GM18909 (cell line): ENCODE measurements at regions not wholly inside any gene's neighbourhood (a gene's known extent, or its start where the extent isn't known, plus 50 kb on each side); places are given as distances from the start of the nearest gene placed in this dataset.

Experiments
- ATAC-seq: cut with Tn5 transposase; IDR thresholded peaks from one replicate; pipeline ENCODE4 v1.9.1; 2021; ENCODE audit warnings: mild to moderate bottlenecking; ENCODE audit not compliant: unreplicated experiment, poor library complexity

DNA sequence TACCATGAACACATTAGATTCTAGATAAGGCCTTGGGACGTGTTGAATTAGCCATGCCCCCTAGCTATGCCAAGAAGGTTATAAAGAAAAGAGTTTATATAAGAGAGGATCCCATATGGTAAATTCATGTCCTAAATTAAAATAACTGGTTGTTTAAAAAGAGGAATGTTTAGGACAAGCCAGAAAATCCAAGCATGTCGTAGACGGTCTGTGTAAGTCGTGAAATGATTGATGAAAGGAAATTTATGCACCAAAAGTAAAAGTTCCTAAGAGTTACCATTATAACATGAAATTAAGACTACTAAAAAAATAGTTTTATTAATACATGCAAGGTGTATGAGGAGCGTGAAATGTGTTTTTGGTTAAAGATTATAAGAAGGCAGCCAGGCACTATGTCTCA, 624.9 kb downstream of the ARL4A start:
- ATAC-seq, result no peak

DNA sequence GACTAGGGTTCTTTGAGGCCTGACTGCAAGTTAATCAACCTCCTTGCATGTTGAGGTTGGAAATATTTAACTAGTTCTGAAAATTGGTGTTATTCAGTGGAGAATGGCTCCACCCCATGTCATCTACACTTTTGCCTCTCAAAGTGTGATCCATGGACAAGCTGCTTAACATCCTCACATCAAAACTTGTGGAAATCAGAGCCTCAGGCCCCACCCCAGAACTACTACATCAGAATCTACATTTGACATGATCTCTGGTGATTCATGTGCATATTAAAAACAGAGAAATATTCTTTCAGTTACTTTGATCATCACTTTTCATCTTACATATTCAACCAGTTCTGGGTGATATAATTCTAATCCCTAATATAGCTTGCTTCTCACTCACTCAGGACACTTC, 632.9 kb downstream of the ARL4A start:
- ATAC-seq, result no peak

DNA sequence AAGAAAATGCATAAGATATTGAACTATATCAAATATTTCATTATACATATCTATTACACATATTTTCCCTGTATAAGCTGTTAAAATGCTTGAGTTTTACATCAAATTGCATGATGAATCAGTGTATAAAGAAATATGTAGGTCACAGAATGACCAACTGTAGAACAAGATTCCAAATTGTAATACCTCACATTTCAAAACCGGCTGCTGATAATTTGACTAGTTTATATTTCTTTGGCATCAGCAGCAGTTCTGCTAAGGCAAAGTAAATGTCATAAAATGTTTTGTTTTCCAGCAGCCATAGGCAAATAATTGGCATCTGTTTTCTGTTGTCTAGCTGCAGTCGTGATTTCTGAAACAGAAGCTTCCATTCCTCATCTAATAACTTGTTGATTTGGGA, 633.9 kb downstream of the ARL4A start:
- no peak for ATAC-seq

DNA sequence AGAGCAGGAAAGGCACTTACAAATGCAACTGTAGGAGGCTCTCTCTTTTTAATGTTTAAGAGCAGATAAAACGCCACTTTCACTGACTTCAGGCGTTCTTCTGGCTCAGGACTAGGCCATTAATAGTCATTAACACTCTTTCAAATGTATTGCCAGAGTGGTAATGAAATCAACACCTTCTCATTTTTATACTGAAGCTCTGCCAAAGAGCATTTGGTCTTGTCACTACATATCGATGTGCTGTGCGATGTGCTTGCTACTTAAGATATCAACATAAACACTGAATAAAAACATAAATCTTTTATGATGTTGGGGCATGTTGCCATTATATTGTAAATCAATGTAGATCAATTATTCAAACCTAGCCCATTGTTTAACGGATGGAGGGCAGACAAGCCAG, 634.7 kb downstream of the ARL4A start:
- no peak for ATAC-seq

DNA sequence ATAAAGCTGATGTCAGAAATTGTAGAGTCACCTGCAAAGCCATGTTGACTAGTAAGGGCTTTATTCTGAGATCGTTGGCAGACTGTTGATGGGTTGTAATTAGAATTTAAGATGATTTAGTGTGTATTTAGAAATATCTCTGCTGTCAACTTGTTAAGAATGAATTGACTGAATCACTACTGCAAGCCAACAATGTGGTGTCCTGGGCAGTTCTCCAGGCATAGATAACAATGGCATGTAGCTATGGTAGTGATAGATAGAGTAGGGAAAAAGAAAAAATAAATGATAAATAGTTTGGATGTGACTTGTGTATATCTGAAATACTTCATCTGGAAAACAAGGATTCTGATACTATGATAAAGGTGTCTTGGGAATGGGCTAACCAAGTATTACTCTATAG, 640.2 kb downstream of the ARL4A start:
- no peak for ATAC-seq

DNA sequence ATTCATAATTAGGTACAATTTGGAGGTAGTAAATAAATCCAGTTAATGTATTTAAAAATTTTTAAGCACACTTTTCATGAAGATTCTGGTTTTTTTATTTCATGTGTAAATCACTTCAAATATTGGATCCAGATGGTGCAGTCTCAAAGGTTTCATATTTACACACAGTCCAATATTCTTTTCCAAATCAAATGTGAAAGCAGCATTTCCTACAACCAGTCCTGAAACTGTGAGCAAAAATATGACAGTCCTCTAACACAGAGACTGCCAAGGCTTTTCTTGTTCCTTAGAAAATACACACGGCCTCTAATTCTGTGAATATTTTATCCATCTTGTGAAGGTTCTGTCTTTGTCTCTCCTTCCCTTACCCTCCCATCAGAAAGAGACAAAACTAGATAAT, 645.9 kb downstream of the ARL4A start:
- no peak for ATAC-seq

DNA sequence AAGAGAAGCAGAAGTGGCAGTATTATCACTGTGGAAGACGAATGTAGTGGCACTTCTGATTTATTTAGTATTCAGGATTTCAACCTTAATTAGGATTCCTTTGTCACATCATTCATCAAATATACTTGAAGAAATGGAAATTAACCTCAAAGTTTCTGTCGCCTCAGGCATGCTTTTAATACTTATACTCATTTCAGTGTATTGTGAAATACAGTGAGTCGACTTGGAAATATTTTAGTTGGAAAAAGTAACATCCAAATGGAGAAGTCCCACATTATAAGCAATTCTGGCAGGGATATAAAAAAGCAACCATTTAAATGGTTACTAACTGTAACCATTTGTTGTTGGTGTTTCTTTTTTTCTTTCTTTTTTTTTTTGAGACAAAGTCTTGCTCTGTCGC, 648.8 kb downstream of the ARL4A start:
- ATAC-seq, result no peak

DNA sequence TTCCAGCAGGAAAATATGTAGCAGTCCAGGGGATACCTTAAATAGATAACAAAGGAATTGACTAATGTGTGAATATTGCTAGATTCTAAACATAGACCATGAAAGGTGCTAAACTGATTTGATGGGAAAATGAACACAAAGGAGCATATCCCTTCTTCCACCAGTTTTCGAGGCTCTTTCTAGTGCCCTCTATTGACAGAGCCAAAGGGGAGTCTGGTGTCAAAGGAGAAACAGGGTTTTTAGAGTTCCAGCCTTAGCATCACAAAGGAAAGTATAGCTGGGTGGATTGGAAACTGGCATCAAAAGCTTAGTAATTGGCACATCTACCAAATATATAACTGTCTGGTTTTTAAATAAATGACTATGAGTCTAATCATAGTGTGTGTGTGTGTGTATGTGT, 636.8 kb downstream of the ETV1 start:
- no peak for ATAC-seq

DNA sequence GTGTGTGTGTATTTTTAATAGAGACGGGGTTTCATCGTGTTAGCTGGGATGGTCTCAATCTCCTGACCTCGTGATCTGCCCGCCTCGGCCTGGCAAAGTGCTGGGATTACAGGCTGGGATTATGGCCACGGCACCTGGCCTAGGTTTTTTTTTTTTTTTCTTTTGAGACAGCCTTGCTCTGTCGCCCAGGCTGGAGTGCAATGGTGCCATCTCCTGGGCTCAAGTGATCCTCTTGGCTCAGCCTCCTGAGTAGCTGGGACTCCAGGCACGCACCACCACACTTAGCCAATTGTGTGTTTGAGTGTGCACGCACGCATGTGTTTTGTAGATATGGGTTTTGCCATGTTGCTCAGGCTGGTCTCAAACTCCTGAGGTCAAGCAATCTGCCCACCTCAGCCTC, 629.8 kb downstream of the ETV1 start:
- no peak for ATAC-seq

DNA sequence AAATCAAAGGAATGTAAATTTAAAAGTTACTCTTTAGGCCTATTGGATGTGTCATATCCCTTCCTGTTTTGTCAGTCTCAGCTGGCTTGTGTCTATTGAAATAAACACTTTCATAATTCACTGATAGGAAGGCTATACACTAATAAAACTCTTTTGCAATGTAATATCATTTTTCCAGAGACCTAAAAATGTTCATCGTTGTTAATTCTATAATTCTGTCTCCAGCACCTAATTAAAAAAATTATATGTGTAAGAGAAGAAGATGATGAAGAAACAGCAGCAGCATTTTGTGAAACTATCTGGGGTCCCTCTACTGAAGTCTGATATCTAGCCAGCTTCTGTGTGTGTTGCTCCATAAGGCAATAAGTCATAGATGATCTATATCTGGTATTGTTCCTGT, 602.7 kb downstream of the ETV1 start:
- no peak for ATAC-seq

DNA sequence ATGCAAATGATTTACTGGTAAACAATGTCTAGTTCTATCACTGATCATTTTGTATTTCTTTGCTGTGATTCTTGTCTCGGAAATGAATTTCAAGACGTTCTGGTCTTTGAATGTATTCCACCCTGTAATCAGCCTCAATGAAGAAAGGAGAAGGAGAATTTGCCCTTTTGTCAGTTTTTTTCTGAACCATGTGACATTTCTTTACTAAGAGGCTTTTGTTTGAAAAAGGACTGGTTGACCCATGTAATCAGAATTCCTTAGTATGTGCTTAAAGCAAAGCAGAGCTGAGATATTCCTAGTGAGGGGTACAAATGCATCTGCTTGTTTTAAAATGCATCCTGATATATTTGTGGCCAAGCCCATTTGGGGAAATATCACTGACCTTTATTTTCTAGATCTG, 581.6 kb downstream of the ETV1 start:
- ATAC-seq, result no peak

DNA sequence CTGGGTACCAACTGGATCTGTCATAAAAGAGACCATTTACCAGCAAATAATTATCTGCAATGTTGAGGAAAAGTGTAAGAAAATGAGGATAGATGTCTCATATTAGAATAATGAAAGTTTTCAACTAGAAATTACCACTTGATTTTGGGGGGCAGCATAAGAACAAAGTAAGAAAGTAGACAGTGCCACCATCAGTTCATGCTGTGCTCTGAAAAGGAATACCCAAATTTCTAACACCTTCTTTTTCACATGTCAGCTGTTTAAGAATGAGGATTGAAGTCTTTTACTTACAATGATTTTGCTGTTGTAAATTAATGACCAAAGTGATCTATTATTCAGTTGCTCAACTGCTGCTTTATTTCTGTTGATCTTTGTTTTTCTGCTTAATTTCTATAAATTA, 578.3 kb downstream of the ETV1 start:
- ATAC-seq, result no peak

DNA sequence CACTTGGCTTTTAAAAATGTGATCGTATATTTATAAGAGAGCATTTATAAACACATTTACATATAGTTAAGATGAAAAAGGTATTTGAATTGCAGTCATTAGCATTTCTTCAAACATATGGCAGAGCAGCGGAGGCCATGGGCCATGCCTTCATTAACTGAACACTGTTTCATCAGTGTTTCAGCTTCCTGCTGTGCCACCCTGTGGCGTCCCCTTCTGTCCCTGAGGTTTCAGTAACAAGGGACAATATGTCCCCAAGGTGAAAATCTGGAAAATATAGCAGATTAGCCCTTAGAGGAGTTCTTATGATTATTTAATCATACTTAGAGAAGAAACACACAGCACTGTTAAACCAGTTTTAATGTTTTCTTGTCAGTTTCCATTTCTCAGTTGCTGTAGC, 577.8 kb downstream of the ETV1 start:
- no peak for ATAC-seq

DNA sequence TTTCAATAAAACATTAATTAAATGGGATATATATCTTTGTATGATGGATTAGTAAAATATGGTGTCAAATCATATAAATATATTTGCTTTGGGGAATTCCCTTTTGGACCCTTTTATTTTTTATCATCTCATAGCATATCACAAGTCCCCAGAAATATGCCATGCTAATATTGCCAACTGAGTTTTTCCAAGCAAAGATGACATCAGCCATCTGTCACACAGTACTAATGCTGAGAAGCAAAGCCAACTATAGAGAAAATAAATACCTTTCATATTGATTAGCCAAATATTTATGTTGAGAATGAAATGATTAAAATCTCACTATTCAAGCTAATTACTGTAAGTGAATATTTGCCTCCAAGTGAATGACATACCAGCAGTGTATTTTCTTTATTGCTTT, 575.3 kb downstream of the ETV1 start:
- no peak for ATAC-seq

DNA sequence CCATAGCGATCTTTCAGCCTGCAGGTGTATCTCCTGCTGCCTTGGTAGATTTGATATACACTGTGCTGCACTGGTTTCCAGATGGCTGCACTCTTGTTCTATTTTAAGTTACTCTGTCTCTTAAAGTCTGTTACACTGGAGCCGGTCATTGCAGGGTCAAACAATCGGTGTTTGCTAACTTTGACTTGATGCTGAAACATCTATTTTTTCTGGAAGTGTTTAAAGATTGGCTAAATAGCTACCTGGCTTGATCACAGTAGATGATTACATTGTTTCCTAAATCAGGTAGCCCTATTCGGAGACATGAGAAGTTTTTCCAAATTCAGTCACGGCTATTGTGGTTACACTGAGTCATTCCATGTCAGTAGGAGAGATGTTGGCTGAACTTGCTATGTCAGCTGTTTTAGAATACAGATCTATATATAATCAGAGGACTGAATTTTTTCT, 574.8 kb downstream of the ETV1 start:
- ATAC-seq, result no peak

DNA sequence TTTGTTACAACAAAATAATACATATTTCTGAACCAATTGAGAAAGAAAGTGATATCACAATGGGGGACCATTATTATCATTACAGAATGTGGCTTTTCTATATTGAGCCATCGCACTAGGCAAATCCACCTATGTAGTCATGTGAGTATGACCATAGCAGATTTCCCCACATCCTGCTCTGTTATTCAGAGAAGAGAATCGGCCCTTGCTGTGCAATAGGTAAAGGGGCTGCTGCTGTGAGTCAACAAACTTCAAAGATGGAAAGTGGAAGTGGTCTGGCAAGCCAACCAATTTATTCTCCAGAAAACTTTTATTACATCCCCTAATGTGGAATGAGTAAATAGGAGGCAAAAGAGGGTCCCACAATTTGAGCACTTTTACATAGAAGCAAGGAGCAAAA, 573.4 kb downstream of the ETV1 start:
- ATAC-seq, result no peak

DNA sequence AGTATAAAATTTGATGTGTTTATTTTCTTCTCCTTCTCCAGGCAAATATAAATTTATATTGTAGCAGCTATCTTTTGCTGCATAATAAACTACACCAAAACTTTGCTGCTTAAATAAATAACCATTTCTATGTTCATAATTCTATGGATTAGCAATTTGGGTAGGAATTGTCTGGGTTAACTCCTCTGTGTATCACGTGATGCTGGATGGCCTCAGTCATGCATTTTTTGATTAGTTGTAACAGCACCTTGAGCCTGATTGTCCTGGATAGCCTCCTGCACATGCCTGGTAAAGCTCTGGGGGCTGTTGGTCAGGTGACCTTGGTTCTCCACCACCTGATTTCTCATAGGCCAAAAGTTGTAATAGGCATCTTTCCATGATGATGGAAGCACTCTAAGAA, 572.9 kb downstream of the ETV1 start:
- ATAC-seq, result no peak

DNA sequence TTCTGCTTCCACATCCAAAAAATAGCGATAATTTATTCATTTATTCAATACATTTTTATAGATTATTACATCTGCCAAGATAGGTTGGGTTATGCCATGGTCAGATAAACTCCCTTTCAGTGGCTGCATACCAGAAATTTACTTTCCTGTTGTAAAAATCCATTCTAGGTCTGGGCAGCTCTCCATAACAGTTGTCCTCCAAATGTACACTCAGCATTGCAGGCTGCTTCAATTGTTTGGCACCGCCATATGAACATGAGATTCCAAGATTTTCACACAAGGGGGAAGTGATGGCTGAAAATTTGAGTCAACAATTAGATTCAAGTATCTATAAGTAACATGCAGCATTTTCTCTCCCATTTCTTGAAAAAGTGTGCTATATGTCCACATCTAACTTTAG, 568.7 kb downstream of the ETV1 start:
- no peak for ATAC-seq

DNA sequence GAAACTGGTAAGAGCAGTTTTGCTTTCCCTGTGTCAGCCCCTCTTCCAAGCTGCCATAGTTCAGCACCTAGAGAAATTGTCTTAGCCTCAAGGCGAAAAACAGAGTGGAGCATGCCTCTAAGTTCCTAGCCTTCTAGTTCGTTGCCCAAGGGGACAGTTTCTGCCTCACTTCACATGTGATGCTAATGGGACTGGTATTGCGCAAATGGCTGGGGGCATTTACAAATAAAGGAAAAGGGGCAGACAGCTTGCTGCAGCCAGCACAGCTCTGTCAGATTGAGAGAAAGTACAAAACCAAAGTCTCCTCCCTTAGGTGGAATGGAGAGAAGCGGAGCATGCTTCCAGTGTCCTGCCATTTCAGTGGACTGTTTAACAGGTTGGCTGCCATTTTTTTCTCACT, 567.7 kb downstream of the ETV1 start:
- no peak for ATAC-seq

DNA sequence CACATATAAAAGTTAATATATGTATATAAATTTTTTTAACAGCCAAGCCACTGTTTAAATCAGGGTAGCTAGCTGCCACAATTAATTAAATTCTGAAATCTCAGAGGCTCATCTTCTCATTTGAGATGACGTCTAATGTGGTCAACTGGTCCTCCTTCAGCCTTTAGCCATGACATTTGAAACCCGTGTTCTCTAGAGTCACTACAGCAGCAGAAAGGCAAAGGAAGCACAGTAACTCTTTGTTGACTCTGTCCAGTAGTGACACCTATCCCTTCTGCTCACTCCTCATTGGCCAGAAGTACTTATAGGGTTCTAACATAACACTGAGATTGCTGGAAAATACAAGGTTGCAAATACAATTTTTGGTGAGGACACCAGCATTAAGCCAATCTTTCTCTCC, 555.5 kb downstream of the ETV1 start:
- no peak for ATAC-seq

DNA sequence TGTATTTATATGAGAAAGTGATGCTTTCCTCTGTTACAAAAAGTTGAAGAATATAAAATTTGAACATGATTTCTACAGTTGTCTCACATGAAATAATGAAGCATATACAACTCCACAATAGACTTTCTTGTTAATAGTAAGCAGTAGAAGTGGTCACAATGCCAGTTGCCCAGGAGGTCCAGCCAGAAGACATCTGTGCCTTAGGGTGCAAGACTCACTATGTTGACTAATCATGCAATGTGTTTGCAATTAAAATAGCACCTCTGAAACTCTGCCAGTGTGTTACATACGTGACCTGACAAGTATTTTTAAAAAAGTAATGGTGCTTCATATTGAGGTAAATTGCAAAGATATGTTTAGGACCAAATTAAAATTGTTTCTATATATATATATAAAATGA, 547.2 kb downstream of the ETV1 start:
- no peak for ATAC-seq

DNA sequence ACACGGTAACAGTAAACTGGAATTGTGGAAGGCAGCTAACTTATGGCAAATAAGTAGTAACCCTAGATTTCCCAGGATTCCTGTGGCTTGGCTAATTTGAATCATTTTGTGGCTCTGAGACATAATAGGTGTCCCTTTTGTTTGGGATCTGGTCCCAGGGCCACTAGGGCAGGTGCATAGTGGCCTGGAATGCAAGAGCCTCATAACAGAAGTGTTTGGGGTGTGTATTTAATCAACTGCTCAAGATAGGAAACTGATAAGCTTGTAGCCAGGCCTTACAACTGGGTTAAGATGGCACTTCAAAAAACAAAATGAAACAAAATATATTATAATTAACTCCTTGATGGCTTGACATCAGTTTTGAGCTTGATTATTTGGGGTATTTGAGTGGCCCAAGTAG, 541.8 kb downstream of the ETV1 start:
- no peak for ATAC-seq

DNA sequence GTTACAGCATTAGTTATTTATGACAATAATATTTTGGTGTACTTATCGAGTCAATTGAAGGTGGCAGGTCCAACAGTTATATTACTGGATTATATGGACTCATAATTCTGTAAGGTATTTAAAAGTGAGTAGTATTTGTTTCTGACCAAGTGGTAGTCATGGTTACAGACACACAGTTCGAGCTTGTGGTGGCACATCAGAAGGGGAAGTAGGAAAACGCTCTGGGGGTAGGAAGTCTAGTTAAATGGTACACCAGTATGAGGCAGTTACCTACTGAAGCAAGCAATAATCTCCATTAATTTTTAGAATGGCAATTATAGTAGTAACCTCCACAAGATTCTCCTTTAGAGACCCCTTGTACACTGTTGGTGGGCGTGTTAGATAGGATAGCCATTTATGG, 541.2 kb downstream of the ETV1 start:
- ATAC-seq, result no peak
